ENCODE measurements at regions not wholly inside any gene's neighbourhood (a gene's known extent, or its start where the extent isn't known, plus 50 kb on each side); places are given as distances from the start of the nearest gene placed in this dataset.

DNA sequence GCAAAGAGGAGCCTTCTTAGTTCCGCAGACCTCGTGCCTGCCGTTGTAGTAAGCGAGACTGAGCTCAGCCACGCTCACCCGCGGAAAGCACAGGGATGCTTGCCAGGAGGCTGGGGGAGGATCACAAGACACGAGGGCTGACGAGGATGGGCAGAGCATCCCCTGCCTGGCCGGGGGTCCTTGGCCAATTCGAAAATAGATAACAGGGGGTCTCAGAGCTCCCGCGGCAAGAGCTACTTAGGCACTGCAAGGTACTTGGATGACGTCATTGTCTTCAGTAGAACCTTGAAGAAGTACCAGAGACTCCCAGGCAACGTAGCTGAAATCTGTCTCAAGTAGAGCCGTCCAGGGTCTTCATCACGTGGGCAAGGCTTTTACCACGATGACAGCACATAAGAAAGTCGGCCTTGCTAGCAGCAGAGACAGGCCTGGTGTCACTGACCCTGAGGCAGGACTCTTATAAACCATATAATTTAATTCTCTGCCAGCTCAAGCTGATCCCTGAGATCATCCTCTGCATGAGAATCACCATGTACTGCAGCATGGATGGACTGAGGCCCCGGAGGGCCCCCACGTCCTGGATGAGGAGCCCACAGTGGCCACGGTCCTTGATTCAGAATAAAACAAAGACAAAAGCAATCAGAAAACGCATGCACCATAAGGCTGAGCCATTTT, 81.9 kb downstream of the TMEM18 start:
- TF ChIP-seq POLR2A (IDR thresholded peaks at IDR 0.05), result no peak
- TF ChIP-seq, protein P1, sequence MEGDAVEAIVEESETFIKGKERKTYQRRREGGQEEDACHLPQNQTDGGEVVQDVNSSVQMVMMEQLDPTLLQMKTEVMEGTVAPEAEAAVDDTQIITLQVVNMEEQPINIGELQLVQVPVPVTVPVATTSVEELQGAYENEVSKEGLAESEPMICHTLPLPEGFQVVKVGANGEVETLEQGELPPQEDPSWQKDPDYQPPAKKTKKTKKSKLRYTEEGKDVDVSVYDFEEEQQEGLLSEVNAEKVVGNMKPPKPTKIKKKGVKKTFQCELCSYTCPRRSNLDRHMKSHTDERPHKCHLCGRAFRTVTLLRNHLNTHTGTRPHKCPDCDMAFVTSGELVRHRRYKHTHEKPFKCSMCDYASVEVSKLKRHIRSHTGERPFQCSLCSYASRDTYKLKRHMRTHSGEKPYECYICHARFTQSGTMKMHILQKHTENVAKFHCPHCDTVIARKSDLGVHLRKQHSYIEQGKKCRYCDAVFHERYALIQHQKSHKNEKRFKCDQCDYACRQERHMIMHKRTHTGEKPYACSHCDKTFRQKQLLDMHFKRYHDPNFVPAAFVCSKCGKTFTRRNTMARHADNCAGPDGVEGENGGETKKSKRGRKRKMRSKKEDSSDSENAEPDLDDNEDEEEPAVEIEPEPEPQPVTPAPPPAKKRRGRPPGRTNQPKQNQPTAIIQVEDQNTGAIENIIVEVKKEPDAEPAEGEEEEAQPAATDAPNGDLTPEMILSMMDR (IDR thresholded peaks at IDR 0.05), result no peak
- no peaks in the 10 kb centered on the region for H3K9me3 ChIP-seq
- intact Hi-C loops (cut with DNase I; ENCODE audit: low total_unique reads), result no loop called here
- H3K4me3 ChIP-seq, result no peak overlapping the region
- no peak overlapping the region for H3K27ac ChIP-seq
- H3K27me3 ChIP-seq, result no peaks in the 10 kb centered on the region
- H3K36me3 ChIP-seq, result no peaks in the 10 kb centered on the region
- H3K4me1 ChIP-seq, result no peaks in the 10 kb centered on the region
- no peak for DNase-seq

DNA sequence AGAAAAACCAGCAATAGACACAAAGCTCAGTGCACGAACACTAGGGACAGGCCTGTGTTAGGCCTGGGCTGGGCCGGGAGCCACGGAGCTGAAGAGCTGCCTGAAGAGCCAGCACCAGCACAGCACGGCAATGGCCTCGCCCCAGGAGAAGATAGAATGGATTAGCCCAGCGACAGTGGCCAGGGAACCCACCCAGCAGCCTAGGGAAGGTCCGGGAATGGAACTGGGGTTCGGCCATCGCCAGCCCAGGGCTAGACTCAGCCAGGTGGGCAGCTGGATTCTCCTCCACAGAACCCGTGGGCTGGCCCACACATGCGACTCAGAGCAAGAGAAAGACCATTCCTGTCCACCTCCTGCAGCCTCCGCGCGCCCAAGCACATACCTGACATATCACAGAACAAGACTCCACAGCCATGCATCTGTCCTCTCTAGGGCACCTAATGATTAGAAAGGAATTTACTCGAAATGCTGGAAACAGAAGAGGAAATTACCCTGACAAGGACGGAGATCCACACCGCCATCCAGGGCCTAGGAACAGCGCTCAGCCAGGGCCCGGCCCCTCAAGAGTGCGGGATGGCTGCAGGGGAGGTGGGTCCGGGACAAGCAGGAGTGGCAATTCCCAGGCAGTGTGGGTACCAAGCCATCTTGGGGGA, 82.8 kb downstream of the TMEM18 start:
- Histone ChIP-seq H3K4me3 (no peak overlapping the region), H3K27ac (no peak overlapping the region), H3K36me3 (no peaks in the 10 kb centered on the region), H3K4me1 (no peaks in the 10 kb centered on the region), H3K27me3 (no peaks in the 10 kb centered on the region), H3K9me3 (no peaks in the 10 kb centered on the region)
- DNase-seq, result no peak
- intact Hi-C loops (cut with DNase I; ENCODE audit: low total_unique reads), result no loop called here
- TF ChIP-seq POLR2A (IDR thresholded peaks at IDR 0.05), result no peak
- TF ChIP-seq, protein P1 (IDR thresholded peaks at IDR 0.05), result no peak

DNA sequence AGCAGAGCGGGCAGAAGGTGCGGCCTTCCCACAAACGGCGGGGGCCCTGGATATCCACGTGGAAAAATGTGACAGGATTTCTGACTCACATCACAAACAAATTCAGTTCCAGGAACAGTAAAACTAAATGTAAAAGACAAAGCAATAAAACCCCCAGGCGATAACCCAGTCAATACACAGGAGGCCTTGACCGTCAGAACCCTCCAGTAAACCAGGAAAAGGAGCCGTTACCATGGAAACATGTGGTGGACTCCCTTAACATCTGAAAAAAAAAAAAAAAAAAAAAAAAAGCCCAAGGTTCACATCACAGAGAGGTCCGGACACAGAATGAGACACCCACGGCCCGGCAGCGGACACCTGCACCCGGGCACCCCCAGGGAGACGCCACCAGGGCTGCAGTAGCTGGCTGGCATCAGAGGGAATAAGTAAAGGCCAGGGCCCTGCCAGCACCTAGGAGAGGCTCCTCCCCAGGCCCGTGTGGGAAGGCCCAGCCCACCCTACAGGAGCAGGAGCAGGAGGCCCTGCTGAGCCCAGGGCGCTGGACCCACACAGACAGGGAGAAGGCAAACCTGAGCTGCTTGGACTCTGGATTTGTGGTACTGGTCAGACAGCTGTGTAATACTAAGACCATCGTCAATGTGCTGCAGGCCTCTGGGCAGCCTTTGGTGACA, 83.7 kb downstream of the TMEM18 start:
- TF ChIP-seq POLR2A (IDR thresholded peaks at IDR 0.05), result no peak
- TF ChIP-seq, protein P1 (IDR thresholded peaks at IDR 0.05), result no peak
- H3K4me3 ChIP-seq, result no peak overlapping the region
- H3K9me3 ChIP-seq, result no peaks in the 10 kb centered on the region
- H3K27me3 ChIP-seq, result no peaks in the 10 kb centered on the region
- no peaks in the 10 kb centered on the region for H3K36me3 ChIP-seq
- no peak overlapping the region for H3K27ac ChIP-seq
- intact Hi-C loops (cut with DNase I; ENCODE audit: low total_unique reads), result no loop called here
- no peak for DNase-seq
- no peaks in the 10 kb centered on the region for H3K4me1 ChIP-seq

DNA sequence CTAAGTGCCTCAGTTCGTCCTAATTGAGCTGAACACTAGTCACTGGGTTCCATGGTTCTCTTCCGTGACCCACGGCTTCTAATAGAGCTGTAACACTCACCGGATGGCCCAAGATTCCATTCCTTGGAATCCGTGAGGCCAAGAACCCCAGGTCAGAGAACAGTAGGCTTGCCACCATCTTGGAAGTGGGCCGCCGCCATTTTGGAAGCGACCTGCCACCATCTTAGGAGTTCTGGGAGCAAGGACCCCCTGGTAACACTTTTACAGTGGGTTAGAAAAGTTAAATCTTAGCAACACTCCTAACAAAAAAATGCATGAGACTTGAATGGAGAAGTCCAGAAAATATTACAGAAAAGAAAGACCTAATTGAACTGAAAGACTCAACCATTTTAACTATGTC, 84.5 kb downstream of the TMEM18 start:
- Histone ChIP-seq H3K4me1 (no peaks in the 10 kb centered on the region), H3K27ac (no peak overlapping the region), H3K4me3 (no peak overlapping the region), H3K27me3 (no peaks in the 10 kb centered on the region), H3K9me3 (no peaks in the 10 kb centered on the region), H3K36me3 (no peaks in the 10 kb centered on the region)
- TF ChIP-seq, protein P1 (IDR thresholded peaks at IDR 0.05), result no peak
- no peak for TF ChIP-seq POLR2A (IDR thresholded peaks at IDR 0.05)
- intact Hi-C loops (cut with DNase I; ENCODE audit: low total_unique reads), result no loop called here
- DNase-seq, result no peak
